SK-N-MC (cell line): ENCODE measurements at regions not wholly inside any gene's neighbourhood (a gene's known extent, or its start where the extent isn't known, plus 50 kb on each side); places are given as distances from the start of the nearest gene placed in this dataset.

Experiments used
- EZH2 ChIP-seq: fragments of 200-600 bp; sonication (generic); IDR thresholded peaks from one replicate; pipeline ENCODE4 v1.6.1; 2017; ENCODE audit warnings: antibody characterized with exemption
- FOXP2 ChIP-seq: optimal IDR thresholded peaks from 2 replicates; pipeline ENCODE3; 2011; ENCODE audit warnings: mild to moderate bottlenecking, moderate library complexity; ENCODE audit not compliant: insufficient read depth; ENCODE audit errors: extremely low read length, control extremely low read depth
- POLR2AphosphoS5 ChIP-seq: IDR thresholded peaks from 2 replicates; pipeline ENCODE4 v1.6.1; 2012; ENCODE audit warnings: mild to moderate bottlenecking, low read depth, low read length, borderline replicate concordance

- no peak for TF ChIP-seq EZH2
- no peak for TF ChIP-seq POLR2AphosphoS5
- no peak for TF ChIP-seq FOXP2
Observed at GRCh38 chr5:26519245-26519644, 519.1 kb downstream of the CDH9 start.
